ENCODE measurements at regions not wholly inside any gene's neighbourhood (a gene's known extent, or its start where the extent isn't known, plus 50 kb on each side); places are given as distances from the start of the nearest gene placed in this dataset.
A peak's percentile ranks its signal among the peaks of the same experiment; 100 is the strongest.

DNA sequence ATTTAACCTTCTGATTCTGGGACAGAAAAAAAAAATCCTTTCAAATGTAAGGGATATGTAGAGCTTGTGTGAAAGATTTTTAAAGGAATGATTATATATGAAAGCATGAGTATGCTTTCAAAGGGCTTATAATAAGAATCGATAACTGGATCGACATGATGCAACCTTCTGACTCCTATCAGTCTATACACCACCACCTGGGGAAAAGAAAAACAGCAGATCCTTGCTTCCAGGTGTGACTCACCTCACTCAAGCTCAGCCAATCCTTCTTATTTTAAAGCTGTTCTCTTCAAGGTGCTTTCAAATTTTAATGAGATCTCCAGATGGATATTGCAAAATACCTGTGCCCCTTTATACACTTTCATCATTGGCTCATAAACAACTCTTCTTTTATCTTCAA is 102.1 kb upstream of the EDNRA start (continued):
- TF ChIP-seq, protein P1, sequence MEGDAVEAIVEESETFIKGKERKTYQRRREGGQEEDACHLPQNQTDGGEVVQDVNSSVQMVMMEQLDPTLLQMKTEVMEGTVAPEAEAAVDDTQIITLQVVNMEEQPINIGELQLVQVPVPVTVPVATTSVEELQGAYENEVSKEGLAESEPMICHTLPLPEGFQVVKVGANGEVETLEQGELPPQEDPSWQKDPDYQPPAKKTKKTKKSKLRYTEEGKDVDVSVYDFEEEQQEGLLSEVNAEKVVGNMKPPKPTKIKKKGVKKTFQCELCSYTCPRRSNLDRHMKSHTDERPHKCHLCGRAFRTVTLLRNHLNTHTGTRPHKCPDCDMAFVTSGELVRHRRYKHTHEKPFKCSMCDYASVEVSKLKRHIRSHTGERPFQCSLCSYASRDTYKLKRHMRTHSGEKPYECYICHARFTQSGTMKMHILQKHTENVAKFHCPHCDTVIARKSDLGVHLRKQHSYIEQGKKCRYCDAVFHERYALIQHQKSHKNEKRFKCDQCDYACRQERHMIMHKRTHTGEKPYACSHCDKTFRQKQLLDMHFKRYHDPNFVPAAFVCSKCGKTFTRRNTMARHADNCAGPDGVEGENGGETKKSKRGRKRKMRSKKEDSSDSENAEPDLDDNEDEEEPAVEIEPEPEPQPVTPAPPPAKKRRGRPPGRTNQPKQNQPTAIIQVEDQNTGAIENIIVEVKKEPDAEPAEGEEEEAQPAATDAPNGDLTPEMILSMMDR (IDR thresholded peaks at IDR 0.05; ENCODE audit: control extremely low read depth in 1 of 3, insufficient read depth in 1 of 3, low read depth in 1 of 3, low read length in 3 of 3): peak in 2 of 3 experiments; percentile 7 to 45; a peak in 2 of 4 replicates
